HepG2 (cell line): ENCODE measurements at regions not wholly inside any gene's neighbourhood (a gene's known extent, or its start where the extent isn't known, plus 50 kb on each side); places are given as distances from the start of the nearest gene placed in this dataset.
A peak's percentile ranks its signal among the peaks of the same experiment; 100 is the strongest.

Experiments used
- ATAC-seq: fragments of 200-7000 bp; cut with Tn5 transposase; 3 replicates; pipeline ENCODE4 v1.9.1; 2020; ENCODE audit warnings: mild to moderate bottlenecking, moderate library complexity
- BruUV-seq: library from RNA; stranded (reverse); fragments of 400-500 nt; replicated peaks from 2 replicates; lab custom pipeline; 2021; lab: Mats Ljungman, UMichigan
- CTCF ChIA-PET: fragments of 300-600 bp; formaldehyde crosslinking; extraction: SDS; loops from one replicate; lab custom pipeline; 2021; ENCODE audit warnings: low total read pairs, inconsistent platforms, low intra/inter-chr PET ratio; lab: Yijun Ruan, JAX
- POLR2A ChIA-PET: fragments of 350-600 bp; sonication (Branson Sonifier 250); formaldehyde crosslinking; loops from one replicate; lab custom pipeline; 2020; ENCODE audit warnings: antibody characterized with exemption, inconsistent platforms; lab: Yijun Ruan, JAX
- DNase-seq: peaks from one replicate; pipeline ENCODE4 v3.0.0-alpha.2; 2015; ENCODE audit warnings: low spot score
- FAIRE-seq: peaks from 3 replicates; lab custom pipeline; 2011; peaks lifted over from hg19 to GRCh38; lab: Jason Lieb, UNC
- H2AFZ ChIP-seq: one replicate; pipeline ENCODE4 v1.6.1; 2011; ENCODE audit warnings: low read length, inconsistent platforms
- H3K27ac ChIP-seq: fragments of 300-600 bp; 3 replicates; pipeline ENCODE4 v1.8.0; 2011; ENCODE audit warnings: mixed run types, mild to moderate bottlenecking, mixed read lengths, low read length, inconsistent platforms; ENCODE audit not compliant: insufficient read depth; ENCODE audit errors: extremely low read length
- H3K27me3 ChIP-seq, 2 experiments: fragments of 200-600 bp in 1 of 2; 2 replicates in 1 of 2; 3 replicates in 1 of 2; pipeline versions ENCODE4 v1.6.0 to v1.8.0; 2011; ENCODE audit warnings: low read length in 2 of 2, mild to moderate bottlenecking in 2 of 2, moderate library complexity in 2 of 2, inconsistent platforms in 1 of 2; ENCODE audit not compliant: insufficient read depth in 2 of 2, control insufficient read depth in 1 of 2
- H3K36me3 ChIP-seq, 2 experiments: fragments of 200-600 bp in 1 of 2; replicated peaks in 1 of 2; 2 replicates in 1 of 2; 3 replicates in 1 of 2; pipeline versions ENCODE4 v1.5.1 to v1.8.0; 2011; ENCODE audit warnings: low read length in 2 of 2, inconsistent platforms in 1 of 2; ENCODE audit not compliant: insufficient read depth in 2 of 2, control insufficient read depth in 1 of 2
- H3K4me1 ChIP-seq: 2 replicates; pipeline ENCODE4 v1.5.1; 2012; ENCODE audit warnings: low read length, inconsistent platforms; ENCODE audit not compliant: insufficient read depth
- H3K4me2 ChIP-seq: 2 replicates; pipeline ENCODE4 v1.6.0; 2011; ENCODE audit warnings: low read depth, low read length, inconsistent platforms
- H3K4me3 ChIP-seq, 3 experiments: fragments of 200-600 bp in 1 of 3; sonication (generic), shearing (Covaris generic) in 1 of 3; replicated peaks in 1 of 3; 2 replicates each; pipeline ENCODE4 v1.5.1; 2011 to 2016; ENCODE audit warnings: low read length in 3 of 3, inconsistent platforms in 2 of 3, low read depth in 2 of 3, mild to moderate bottlenecking in 2 of 3, control low read depth in 1 of 3, mixed read lengths in 1 of 3; ENCODE audit not compliant: insufficient read depth in 1 of 3
- H3K79me2 ChIP-seq: one replicate; pipeline ENCODE4 v1.6.1; 2011; ENCODE audit warnings: low read length, inconsistent platforms; ENCODE audit not compliant: insufficient read depth
- H3K9ac ChIP-seq: 2 replicates; pipeline ENCODE4 v1.6.0; 2011; ENCODE audit warnings: mild to moderate bottlenecking, low read depth, low read length, inconsistent platforms; ENCODE audit not compliant: insufficient read depth
- H3K9me3 ChIP-seq: 2 replicates; pipeline ENCODE4 v1.5.1; 2012; ENCODE audit warnings: mild to moderate bottlenecking, low read length
- H4K20me1 ChIP-seq: 2 replicates; pipeline ENCODE4 v1.6.0; 2011; ENCODE audit warnings: inconsistent platforms, mild to moderate bottlenecking, low read length, moderate library complexity; ENCODE audit not compliant: insufficient read depth
- MTA1 ChIP-seq: sonication (generic); formaldehyde crosslinking; IDR thresholded peaks from 2 replicates; pipeline ENCODE4 v1.4.0; 2020; ENCODE audit warnings: missing genetic modification reagents, mild to moderate bottlenecking, borderline replicate concordance
- NFE2L1 ChIP-seq: sonication (generic); formaldehyde crosslinking; IDR thresholded peaks from 2 replicates; pipeline ENCODE4 v1.4.0; 2020; ENCODE audit warnings: missing genetic modification reagents, mild to moderate bottlenecking, borderline replicate concordance
- ZNF660 ChIP-seq: sonication (generic); formaldehyde crosslinking; IDR thresholded peaks from 2 replicates; pipeline ENCODE4 v1.5.1; 2020; ENCODE audit warnings: mild to moderate bottlenecking, low read depth, missing genetic modification reagents, borderline replicate concordance
- ZNF839 ChIP-seq: sonication (generic); formaldehyde crosslinking; IDR thresholded peaks from 2 replicates; pipeline ENCODE4 v1.4.0; 2020; ENCODE audit warnings: missing genetic modification reagents, mild to moderate bottlenecking, borderline replicate concordance
- WGBS: methylation state at CpG from one replicate; pipeline ENCODE4 v1.1.6; 2017; ENCODE audit warnings: low lambda C conversion rate; 5-methylcytosine and 5-hydroxymethylcytosine counted together
- in situ Hi-C: cut with HindIII; loops from 2 replicates; pipeline ENCODE4 v1.10.0; 2017; ENCODE audit warnings: low pct_unique_long_range_greater_than_20kb; ENCODE audit not compliant: extremely low pct_ligation_motif_present
- intact Hi-C: fragments of 100-400 bp; cut with micrococcal nuclease; formaldehyde crosslinking; loops from one replicate; pipeline ENCODE4 v1.10.0; 2022; ENCODE audit not compliant: unreplicated experiment
- TF ChIP-seq, protein P1 (sequence below): IDR thresholded peaks from 2 replicates; pipeline ENCODE4 v1.6.1; 2016
- TF ChIP-seq, protein P2 (sequence below): sonication (generic); formaldehyde crosslinking; IDR thresholded peaks from 2 replicates; pipeline ENCODE4 v1.4.0; 2020; ENCODE audit warnings: missing genetic modification reagents
- TF ChIP-seq, protein P3 (sequence below): sonication (generic); formaldehyde crosslinking; IDR thresholded peaks from 2 replicates; pipeline ENCODE4 v1.4.0; 2020; ENCODE audit warnings: missing genetic modification reagents
- TF ChIP-seq, protein P4 (sequence below): fragments of 450-650 bp; IDR thresholded peaks from 2 replicates; pipeline ENCODE4 v1.6.1; 2016

DNA sequence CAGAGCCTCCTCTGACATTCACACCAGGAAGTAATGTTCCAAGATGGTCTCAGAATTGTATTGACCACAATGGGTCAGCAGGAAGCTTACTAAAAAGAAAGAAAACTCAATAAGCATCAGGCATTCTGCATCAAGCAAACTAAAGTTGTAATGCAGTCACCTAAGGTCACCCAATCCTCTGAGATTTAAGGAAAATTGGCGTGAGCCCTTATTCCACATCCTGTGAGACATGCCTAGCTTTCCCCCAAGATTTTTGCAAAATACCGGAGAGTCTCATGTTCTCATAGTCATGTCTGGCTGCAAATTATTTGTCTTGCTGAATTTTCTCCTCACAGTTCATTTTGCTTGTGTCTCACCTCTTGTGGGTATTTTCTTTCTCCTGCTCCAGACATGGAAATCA is 417.1 kb upstream of the SOX9 start:
- ChIA-PET CTCF (no interaction called here), POLR2A (no interaction called here)
- no peak for ATAC-seq
- Histone ChIP-seq H3K27me3 (no peaks in the 10 kb centered on the region), H3K4me1 (no peaks in the 10 kb centered on the region), H2AFZ (no peak overlapping the region), H3K4me3 (no peak overlapping the region), H3K36me3 (no peaks in the 10 kb centered on the region), H3K4me2 (no peak overlapping the region), H4K20me1 (no peaks in the 10 kb centered on the region), H3K79me2 (no peaks in the 10 kb centered on the region), H3K9ac (no peak overlapping the region), H3K9me3 (no peaks in the 10 kb centered on the region), H3K27ac (no peak overlapping the region)
- no TSS peak for BruUV-seq
- FAIRE-seq, result no peak
- in situ Hi-C loops, result no loop called here
- 51% methylated on average over 2 of the region's 2 CpGs for WGBS
- intact Hi-C loops, result no loop called here
- TF ChIP-seq, protein P1, sequence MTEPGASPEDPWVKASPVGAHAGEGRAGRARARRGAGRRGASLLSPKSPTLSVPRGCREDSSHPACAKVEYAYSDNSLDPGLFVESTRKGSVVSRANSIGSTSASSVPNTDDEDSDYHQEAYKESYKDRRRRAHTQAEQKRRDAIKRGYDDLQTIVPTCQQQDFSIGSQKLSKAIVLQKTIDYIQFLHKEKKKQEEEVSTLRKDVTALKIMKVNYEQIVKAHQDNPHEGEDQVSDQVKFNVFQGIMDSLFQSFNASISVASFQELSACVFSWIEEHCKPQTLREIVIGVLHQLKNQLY, result no peak
- DNase-seq, result no peak

DNA sequence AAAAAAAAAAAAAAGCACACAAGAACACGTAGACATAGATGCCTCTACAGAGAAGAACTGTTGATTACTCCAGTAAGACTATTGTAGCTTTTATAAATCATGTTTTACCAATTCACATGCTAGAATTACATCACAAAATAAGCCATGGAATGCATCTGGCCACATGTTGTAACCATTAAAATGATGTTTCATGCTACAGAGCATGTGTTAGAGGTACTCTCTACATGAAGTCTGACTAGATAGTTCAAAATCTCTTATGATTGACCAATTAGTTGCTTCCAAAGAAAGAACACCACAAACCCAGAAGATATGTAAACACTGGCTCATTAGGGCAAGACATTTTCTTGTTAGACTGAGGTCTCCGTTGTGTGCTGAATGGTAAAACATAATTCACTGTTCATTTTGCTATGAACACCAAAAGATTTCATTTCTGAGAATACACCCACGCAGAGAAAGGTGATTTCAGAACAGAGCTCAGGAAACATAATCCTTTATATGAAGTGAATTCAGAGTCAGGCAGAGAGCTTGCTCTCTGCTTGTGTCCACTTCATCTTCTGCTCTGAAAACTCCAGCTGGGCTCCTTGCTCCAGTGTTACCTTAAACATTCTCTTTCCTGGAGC is 411.4 kb upstream of the SOX9 start:
- FAIRE-seq (no peak), DNase-seq (no peak), ATAC-seq (no peak)
- Histone ChIP-seq H3K4me3 (no peak overlapping the region), H3K4me1 (peaks cover 12% of the 10 kb centered on the region), H3K4me2 (no peak overlapping the region), H3K9me3 (no peaks in the 10 kb centered on the region), H3K27ac (no peak overlapping the region), H3K79me2 (no peaks in the 10 kb centered on the region), H3K9ac (no peak overlapping the region), H3K27me3 (no peaks in the 10 kb centered on the region), H3K36me3 (no peaks in the 10 kb centered on the region), H4K20me1 (no peaks in the 10 kb centered on the region), H2AFZ (no peak overlapping the region)
- TF ChIP-seq, protein P2, sequence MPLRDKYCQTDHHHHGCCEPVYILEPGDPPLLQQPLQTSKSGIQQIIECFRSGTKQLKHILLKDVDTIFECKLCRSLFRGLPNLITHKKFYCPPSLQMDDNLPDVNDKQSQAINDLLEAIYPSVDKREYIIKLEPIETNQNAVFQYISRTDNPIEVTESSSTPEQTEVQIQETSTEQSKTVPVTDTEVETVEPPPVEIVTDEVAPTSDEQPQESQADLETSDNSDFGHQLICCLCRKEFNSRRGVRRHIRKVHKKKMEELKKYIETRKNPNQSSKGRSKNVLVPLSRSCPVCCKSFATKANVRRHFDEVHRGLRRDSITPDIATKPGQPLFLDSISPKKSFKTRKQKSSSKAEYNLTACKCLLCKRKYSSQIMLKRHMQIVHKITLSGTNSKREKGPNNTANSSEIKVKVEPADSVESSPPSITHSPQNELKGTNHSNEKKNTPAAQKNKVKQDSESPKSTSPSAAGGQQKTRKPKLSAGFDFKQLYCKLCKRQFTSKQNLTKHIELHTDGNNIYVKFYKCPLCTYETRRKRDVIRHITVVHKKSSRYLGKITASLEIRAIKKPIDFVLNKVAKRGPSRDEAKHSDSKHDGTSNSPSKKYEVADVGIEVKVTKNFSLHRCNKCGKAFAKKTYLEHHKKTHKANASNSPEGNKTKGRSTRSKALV (CRISPR knock-in tag), result no peak
- TF ChIP-seq ZNF660 (CRISPR knock-in tag), result no peak
- TF ChIP-seq NFE2L1 (CRISPR knock-in tag), result no peak
- no peak for TF ChIP-seq MTA1
- TF ChIP-seq, protein P3, sequence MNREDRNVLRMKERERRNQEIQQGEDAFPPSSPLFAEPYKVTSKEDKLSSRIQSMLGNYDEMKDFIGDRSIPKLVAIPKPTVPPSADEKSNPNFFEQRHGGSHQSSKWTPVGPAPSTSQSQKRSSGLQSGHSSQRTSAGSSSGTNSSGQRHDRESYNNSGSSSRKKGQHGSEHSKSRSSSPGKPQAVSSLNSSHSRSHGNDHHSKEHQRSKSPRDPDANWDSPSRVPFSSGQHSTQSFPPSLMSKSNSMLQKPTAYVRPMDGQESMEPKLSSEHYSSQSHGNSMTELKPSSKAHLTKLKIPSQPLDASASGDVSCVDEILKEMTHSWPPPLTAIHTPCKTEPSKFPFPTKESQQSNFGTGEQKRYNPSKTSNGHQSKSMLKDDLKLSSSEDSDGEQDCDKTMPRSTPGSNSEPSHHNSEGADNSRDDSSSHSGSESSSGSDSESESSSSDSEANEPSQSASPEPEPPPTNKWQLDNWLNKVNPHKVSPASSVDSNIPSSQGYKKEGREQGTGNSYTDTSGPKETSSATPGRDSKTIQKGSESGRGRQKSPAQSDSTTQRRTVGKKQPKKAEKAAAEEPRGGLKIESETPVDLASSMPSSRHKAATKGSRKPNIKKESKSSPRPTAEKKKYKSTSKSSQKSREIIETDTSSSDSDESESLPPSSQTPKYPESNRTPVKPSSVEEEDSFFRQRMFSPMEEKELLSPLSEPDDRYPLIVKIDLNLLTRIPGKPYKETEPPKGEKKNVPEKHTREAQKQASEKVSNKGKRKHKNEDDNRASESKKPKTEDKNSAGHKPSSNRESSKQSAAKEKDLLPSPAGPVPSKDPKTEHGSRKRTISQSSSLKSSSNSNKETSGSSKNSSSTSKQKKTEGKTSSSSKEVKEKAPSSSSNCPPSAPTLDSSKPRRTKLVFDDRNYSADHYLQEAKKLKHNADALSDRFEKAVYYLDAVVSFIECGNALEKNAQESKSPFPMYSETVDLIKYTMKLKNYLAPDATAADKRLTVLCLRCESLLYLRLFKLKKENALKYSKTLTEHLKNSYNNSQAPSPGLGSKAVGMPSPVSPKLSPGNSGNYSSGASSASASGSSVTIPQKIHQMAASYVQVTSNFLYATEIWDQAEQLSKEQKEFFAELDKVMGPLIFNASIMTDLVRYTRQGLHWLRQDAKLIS (CRISPR knock-in tag), result no peak
- no peak for TF ChIP-seq ZNF839
- TF ChIP-seq, protein P4, sequence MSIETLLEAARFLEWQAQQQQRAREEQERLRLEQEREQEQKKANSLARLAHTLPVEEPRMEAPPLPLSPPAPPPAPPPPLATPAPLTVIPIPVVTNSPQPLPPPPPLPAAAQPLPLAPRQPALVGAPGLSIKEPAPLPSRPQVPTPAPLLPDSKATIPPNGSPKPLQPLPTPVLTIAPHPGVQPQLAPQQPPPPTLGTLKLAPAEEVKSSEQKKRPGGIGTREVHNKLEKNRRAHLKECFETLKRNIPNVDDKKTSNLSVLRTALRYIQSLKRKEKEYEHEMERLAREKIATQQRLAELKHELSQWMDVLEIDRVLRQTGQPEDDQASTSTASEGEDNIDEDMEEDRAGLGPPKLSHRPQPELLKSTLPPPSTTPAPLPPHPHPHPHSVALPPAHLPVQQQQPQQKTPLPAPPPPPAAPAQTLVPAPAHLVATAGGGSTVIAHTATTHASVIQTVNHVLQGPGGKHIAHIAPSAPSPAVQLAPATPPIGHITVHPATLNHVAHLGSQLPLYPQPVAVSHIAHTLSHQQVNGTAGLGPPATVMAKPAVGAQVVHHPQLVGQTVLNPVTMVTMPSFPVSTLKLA, result 0 out of 2 replicates have a peak, but pooled peaks have one; percentile 15
- in situ Hi-C loops, result no loop called here
- BruUV-seq, result no TSS peak
- 40% methylated on average over 3 of the region's 3 CpGs for WGBS
- CTCF ChIA-PET, result no interaction called here
- intact Hi-C loops, result loop anchor here (5.0 kb wide), 1 partner anchor 1792 kb away; no protein-coding TSS in a partner anchor
- POLR2A ChIA-PET, result no interaction called here
